Activated CD4-positive, CD25-positive, alpha-beta regulatory T cell treated with anti-CD3 and anti-CD28 coated beads, Interleukin-2, amount 50 U/mL, for 72 hours (primary cell): ENCODE measurements at regions not wholly inside any gene's neighbourhood (a gene's known extent, or its start where the extent isn't known, plus 50 kb on each side); places are given as distances from the start of the nearest gene placed in this dataset.
"Not testable (repeated sequence)": the region's sequence is repeated elsewhere in the genome, so short reads cannot be mapped to it uniquely, and the experiment has no call there.

Source experiments
- DNase-seq: peaks from one replicate; pipeline ENCODE4 v3.0.0; 2021

DNA sequence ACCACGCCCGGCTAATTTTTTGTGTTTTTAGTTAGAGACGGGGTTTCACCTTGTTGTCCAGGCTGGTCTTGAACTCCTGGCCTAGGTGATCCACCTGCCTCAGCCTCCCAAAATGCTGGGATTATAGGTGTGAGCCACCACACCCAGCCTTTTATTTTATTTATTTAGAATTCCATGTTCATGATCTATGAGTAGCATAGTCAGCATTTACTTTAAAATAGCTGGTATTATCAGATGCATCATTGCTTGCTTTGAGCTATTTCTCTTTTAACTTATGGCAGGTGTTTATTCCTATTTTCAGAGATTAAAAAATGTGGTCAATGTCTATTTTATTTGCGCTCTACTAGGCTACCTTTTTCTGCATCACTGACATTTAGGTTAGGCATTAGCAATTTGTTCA, 152.0 kb downstream of the UTRN start:
- DNase-seq, result no peak

DNA sequence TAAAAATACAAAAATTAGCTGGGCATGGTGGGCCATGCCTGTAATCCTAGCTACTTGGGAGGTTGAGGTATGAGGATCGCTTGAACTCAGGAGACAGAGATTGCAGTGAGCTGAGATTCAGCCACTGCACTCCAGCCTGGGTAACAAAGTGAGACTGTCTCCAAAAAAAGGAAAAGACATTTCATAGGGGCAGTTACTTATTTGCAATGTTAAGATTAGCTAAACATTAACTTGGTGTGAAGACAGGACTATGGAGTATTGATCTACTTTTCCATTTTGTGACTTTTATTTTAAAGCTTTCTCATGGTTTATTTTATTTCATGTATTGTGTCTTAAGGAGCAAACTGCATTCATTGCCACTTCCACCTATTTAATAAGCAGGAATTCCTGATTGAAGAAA, 153.0 kb downstream of the UTRN start:
- DNase-seq, result no peak

DNA sequence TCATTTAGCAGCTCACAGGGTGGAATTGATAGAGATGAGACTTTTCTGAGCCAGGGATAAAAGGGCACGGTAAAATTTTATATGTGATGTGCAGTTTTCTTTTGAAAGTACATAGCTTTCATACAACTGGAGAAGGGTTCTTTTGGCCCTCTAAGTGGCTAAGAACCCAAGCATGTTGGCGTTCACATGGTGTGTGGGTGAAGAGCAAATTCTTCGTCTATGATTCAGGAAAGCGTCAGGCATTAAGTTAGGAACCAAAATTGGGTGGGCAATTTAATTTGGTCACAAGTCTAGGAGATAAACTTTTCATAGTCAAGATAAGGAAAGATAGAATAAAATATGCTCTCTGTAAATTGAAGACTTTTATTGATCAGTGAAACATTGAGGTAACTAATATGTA, 153.9 kb downstream of the UTRN start:
- no peak for DNase-seq

DNA sequence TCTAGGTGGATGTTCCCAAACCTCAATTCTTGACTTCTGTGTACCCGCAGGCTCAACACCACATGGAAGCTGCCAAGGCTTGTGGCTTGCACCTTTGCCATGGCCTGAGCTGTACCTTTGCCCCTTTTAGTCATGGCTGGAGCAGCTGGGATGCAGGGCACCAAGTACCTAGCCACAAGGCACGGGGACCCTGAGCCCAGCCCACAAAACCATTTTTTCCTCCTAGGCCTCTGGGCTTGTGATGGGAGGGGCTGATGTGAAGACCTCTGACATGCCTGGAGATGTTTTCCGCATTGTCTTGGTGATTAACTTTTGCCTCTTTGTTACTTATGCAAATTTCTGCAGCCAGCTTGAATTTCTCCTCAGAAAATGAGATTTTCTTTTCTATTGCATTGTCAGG, 156.7 kb downstream of the UTRN start:
- DNase-seq, result not testable (repeated sequence)

DNA sequence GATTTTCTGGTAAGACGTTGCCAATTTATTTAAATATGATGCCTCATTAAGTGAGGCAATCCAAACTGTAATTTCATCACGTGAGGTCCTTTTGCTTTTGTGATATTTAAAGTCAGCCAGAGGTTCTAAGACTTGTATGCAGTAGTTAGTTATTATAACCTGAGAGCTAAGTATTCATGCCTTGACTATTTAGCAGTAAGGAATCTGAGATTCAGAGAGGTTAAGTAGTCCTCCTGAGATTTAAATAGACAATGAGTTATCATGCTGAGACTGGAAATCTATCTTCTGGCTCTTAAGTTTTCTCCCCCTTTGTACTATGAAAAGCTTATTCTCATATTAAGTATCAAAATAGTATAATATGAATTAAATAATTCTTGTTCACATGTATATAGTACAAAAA, 158.0 kb downstream of the UTRN start:
- no peak for DNase-seq

DNA sequence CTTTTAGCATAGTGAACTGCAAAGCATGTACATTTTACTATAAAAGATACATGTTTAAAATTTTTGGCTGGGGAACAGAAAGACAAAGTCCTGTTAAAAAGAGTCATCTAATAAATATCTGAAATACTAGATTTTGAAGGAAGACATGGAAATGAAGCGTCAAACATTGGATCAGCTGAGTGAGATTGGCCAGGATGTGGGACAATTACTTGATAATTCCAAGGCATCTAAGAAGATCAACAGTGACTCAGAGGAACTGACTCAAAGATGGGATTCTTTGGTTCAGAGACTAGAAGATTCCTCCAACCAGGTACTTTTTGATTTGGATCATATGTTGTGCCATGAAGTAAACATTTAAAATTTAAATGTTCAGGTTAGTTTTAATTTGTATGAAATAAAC, 162.3 kb downstream of the UTRN start:
- no peak for DNase-seq

DNA sequence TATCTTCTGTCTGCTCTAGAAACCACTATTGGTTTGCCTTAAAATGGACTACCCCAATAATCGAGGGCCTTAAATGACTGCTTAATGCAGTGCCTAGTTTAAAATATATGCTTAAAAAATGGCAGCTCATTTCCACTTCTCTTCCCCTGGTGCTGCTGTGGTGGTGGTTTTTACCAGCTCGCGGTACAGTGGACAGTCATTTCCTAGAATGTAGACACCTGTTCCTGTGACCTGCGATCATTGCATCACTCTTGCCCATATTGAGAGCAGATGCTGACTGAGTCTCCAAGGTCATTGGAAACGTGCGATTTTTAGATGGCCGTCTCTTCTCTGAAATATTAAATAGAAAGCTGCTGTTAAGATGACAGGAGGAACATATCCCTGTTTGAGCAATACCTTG, 164.1 kb downstream of the UTRN start:
- no peak for DNase-seq

DNA sequence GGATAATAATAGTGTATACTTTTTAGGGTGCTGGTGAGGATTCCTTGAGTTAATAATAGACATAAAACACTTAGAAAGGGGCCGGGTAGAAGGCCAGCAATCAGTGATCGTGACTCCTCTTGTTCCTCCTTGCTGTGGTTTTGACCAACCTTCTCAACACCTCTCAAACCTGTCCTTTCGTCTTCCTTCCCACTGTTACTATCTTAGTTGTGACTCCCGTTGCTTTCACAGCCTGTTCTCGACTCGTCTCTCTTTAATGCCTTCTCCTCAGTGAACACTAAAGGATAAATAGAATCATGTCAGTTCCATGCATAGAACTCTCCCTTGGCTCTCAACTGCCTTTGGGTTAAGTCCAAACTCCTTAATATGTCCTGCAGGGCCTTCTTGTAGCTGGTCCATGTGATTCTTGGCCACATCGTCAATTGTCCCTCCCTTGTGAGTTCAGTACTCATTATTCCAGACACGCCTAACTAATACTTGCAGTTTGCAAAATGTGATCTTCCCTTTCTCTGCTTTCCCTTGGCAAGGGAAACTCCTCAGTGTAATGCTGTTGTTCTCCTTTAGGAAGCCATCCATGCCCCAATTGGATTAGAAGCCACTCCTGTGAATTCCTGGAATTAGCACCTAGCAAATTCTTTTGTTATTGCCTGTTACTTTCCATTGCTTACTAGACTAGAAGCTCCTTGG, 164.9 kb downstream of the UTRN start:
- no peak for DNase-seq

DNA sequence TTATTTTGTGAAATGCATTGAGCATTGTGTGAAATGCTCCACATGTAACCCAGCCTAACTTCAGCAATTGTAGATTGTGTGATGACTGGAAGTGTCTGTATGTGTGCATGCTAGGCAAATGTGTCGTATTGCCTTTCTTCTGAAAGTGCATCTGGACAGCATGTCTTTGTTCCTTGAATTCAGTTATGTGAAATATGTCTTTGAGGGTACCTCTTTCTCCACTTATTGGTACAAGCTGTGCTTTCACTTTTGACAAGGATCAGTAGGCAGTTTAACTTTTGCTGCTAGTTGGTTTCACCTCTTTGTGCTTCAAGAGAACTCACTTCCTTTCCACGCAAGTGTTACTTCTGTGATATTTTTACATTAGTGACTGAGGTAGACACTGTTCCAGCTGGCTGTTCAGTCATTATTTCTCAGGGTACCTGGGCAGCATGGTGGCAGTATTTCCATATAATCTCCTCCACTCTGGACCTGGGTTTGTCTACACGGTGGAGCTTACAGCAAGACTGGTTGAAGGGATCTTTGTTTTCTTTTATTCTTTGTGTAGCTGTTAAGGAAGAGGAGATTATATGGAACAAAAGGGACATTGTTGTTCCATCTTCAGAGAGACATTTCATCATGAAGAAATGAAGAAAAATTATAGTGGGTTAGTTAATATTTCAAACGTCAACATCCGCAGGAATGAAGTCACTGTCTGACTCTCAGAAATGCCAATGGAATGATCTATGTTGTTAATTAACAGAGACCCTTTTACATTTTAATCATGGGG, 175.4 kb downstream of the UTRN start:
- no peak for DNase-seq

DNA sequence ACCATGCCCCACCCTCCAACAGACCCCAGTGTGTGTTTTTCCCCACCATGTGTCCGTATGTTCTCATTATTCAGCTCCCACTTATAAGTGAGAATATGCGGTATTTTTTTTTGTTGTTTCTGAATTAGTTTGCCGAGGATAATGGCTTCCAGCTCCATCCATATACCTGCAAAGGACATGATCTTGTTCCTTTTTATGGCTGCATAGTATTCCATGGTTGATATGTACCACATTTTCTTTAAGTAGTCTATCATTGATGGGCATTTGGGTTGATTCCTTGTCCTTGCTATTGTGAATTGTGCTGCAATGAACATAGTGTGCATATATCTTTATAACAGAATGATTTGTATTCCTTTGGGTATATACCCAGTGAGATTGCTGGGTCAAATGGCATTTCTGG, 176.9 kb downstream of the UTRN start:
- no peak for DNase-seq

DNA sequence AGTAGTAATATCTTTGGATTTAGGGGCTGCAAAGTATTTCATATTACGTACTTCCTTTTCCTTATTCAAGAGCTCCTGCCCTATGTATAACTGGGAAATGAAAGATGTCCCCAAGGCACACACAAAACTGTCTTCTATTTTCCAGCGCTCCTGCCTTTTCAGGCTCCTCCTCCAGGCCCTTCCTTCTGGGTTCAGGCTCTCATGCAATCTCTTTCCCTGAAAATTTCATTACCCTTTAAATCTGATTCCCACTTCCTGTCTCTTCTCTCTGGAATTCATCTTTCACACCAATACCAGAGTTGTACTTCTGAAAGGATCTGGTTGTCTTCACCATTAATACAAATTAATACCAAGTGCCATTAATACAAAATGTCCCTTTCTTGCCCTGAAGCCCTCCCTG, 181.6 kb downstream of the UTRN start:
- DNase-seq, result no peak

DNA sequence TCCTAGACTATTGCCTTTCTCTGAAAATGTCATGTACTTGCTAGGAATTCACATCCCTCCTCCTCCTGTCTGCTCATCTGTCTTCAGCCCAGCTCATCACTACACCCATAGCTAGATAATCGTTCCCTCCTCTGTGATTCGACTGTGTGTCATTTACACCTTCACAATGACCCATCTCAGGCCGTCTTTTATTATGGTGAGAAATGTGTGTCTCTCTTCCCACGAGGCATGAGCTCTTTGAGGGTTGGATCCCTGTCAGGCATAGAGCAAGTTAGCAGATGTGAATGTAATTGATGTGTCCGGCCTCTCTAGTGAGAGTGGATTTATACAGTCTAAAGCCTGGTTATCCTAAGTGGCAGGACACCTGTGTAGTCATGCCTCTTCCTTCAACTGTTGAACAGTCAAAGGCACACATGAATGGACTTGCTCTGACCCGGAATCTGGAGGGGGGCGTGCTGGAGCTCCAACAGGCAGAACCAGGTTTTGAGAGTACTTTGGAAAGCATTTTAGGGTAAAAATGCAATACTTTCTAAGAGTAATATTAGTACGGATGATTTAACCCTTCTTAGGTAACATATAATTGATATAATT, 182.1 kb downstream of the UTRN start:
- no peak for DNase-seq

DNA sequence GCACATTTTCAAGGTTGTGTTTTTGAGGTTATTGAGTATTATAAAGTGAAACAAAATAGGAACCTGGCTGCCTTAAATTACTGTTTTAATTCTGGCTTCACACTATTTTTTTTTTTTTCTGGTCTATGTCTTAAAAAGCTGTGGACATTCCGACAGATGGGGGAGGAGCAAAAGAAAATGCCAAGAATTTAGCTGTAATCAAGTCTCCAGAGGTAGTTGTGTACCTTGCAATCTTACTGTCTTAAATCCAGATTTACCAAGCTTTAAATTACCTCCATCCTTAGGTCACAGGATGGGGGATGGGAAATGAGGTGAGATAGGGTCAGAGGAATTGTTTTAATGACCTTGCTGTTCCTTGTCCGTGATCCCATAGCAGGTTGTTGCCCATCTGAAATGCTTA, 182.8 kb downstream of the UTRN start:
- no peak for DNase-seq

DNA sequence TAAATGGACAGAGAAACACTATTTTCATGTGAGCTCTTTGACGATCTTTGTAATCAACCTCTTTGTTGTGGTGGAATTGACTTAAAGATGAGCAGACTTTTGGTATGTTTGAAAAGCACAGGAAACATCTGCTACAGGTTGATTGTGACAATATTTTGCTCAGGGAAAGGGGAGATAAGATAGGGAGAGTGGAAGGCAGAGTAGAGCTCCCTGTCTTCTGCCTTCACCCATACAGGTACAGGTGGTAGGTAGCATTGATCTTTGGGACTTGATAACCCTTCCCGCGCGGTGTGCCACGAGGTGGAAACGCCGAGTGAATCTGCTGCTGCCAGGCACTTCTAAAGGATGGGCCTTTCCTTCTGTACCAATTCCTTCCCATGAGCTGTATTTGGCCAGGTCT, 183.6 kb downstream of the UTRN start:
- DNase-seq, result no peak

DNA sequence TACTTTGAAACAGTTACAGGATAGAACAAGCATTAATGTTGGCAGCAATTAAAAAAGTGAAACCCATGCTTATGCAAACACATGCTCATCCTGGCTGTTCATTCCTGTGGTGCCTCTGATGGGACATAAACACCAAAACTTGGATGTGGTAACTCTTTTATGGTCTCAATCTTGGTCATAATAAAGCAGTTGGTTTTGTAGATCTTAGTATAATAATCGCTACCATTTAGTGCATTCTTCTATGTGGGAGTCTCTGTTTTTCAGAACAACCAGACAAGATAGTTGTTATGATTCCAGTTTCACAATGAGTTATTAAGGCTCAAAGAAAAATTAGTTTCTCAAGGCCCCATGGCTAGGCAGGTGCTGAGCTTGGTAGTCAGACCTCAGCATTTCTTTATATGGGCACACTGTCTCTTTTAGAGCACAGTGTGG, 184.0 kb downstream of the UTRN start:
- DNase-seq, result no peak

DNA sequence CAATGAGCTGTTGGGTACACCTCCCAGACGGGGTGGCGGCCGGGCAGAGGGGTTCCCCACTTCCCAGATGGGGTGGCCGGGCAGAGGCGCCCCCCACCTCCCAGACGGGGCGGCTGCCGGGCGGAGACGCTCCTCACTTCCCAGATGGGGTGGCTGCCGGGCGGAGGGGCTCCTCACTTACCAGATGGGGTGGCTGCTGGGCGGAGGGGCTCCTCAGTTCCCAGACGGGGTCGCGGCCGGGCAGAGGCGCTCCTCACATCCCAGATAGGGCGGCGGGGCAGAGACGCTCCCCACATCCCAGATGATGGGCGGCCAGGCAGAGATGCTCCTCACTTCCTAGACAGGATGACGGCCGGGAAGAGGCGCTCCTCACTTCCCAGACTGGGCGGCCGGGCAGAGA, 185.1 kb downstream of the UTRN start:
- not testable (repeated sequence) for DNase-seq

DNA sequence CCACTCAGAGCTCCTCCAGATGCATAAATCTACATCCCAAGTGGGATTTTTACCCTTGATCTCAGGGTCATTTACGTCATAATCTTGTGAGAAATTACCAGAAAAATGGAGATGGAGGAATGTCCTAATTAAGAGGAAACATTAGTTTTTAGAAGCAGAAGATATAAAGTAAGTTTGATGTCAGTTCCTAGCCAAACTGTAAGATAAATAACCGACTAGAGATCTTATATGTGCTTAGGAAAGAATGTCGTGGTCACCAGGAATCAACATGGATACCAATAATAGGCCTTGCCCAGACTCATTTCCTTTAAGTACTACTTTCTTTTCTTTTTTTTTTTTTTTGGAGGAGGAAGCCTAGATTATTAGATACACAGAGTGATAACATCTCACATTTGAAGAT, 186.9 kb downstream of the UTRN start:
- DNase-seq, result no peak

DNA sequence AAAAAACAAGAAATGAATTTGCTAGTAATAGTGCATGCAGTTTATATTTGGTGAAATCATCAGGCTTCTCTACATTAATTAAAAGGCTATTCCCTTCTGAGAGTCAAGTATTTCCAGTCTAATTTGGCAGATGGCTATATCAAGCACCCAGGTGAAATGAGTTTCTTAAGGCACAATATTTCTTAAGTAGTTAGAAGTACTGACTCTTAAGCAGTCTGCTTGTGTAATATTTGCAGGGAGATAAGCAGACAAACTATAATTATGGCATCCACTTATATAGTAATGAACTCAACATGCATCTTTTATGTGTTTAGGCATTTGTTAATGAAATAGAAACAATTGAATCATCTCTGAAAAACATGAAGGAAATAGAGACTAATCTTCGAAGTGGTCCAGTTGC, 189.2 kb downstream of the UTRN start:
- no peak for DNase-seq

DNA sequence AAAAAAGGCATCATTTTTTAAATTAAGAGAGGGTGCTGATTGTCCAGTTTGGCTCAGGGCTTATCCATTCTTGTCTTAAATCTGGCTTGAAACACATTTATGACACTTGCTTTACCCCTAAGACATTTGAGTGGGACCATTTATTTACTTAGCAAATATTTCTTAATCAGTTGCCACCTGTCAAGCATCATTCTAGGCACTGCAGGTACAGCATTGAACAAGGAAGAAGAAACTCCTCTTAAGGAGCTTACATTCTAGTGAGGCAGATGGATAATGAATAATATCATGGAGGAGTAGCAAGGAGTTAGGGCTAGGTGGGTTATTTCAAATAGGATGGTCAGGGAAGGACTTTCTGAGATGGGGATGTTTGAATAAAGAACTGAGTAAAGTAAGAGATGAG, 189.8 kb downstream of the UTRN start:
- DNase-seq, result no peak

DNA sequence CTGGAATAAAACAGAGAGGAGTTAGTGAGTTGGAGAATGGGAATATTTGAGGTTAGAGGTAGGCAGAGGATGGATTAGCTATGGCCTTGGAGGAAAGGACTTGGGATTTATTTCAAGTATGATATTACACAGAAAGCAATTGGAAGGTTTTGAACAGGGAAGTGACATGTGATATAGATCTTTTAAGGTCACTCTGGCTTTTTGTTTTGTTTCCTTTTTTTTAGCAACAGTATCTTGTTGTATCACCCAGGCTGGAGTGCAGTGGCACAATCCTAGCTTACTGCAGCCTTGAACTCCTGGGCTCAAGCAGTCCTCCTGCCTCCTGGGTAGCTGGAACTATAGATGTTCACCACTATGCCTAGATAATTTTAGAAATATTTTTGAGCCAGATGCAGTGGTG, 190.3 kb downstream of the UTRN start:
- no peak for DNase-seq

DNA sequence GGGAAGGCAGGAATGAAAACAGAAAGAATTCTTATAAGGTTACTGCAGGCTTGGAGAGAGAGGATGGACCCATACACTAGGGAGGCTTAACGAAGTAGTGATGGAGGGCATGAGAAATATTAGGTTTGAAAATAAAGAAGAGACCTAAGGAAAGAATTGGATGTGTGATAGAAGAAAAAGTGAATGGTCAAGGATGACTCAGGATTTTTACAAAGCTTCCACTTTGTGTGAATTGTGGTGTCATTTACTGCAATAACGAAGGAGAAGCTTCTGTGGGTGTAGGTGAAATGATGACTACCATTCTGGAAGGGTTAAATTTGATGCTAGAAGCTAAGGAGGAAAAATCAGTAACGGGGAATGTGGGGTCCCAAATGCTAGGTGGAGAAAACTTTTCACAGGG, 191.2 kb downstream of the UTRN start:
- DNase-seq, result no peak

DNA sequence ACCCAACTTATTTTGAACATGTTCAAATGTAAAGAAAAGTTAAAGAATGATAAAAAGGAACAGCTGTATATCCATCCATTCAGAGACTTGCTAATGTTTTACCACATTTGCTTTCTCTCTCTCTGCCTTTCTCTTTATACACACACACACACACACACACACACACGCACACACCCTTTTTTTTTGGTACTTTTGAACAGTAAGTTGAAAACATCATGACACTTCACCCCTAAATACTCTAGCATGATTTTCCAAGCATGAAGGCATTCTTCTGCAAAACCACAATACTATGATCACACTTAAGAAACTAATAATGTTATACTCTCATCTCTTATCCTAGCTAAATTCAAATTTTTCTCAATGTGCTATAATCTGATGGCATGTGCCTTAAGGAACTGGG, 192.3 kb downstream of the UTRN start:
- DNase-seq, result no peak

DNA sequence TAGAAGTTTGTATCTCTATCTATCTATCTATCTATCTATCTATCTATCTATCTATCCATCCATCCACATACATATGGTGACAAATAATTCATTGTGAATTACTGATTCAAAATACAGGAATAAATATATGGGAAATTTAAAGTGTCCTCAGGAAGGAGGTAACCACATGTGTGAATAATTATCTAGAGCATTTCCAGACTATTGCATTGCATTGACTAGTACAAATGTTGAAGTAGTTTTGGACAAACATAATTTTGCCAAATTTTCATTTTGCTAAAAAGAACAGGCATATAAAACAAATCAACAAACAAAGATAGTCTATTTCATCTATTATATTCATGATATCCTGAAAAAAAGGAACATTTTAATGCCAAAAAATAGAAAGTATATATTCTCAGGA, 192.7 kb downstream of the UTRN start:
- no peak for DNase-seq

DNA sequence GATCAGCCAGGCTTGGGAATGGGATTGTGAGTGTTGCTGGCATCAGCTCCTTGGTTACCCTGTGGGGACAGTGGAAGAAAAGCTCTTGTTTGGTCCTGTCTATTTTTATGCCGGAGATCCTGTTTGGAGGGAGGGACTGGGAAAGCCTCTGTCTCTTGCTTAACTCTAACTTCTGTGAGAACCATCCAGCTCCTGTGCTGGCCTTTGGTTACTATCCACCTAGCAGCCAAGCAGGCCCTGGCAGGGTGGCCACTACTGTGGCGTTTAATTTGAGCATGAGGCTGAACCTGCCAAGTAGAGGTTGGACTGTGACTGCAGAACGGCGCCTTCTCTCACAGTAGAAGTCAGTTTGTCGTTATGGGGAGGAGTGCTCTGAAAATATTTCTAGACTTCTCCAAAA, 193.3 kb downstream of the UTRN start:
- DNase-seq, result no peak

DNA sequence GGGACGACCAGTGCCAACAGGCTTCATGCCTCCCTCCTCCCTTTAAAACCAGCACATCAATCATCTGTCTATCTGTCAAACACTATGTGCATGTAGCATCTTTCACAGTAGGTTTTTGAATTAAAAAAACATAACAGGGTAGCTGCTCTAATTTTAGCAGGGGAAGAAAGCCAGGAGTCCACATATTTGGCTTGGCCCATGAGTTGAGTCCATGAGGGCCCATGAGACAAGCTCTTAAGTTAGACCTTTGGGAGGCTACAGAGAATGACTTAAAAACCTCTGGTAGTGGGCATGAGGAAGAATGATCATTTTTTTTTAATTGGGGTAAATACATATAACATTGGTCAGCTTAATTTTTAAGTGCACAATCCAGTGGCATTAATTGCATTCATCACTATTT, 194.9 kb downstream of the UTRN start:
- no peak for DNase-seq
